H9 (cell line): ENCODE measurements at regions not wholly inside any gene's neighbourhood (a gene's known extent, or its start where the extent isn't known, plus 50 kb on each side); places are given as distances from the start of the nearest gene placed in this dataset.

Source experiments
- DNase-seq: peaks from one replicate; pipeline ENCODE4 v3.0.0-alpha.2; 2017
- H2AFZ ChIP-seq: one replicate; pipeline ENCODE4 v1.6.1; 2013; ENCODE audit warnings: mild to moderate bottlenecking, low read length, control low read depth, moderate library complexity
- H2AK5ac ChIP-seq: 2 replicates; pipeline ENCODE4 v1.6.1; 2013; ENCODE audit warnings: low read length, control low read depth, mixed read lengths; ENCODE audit not compliant: insufficient read length
- H2BK120ac ChIP-seq: one replicate; pipeline ENCODE4 v1.6.1; 2013; ENCODE audit warnings: low read depth, mild to moderate bottlenecking, low read length, control low read depth, inconsistent platforms; ENCODE audit not compliant: poor library complexity, severe bottlenecking
- H2BK12ac ChIP-seq: 2 replicates; pipeline ENCODE4 v1.6.1; 2013; ENCODE audit warnings: low read length, control low read depth, mixed read lengths, low read depth; ENCODE audit not compliant: insufficient read length
- H2BK15ac ChIP-seq: 2 replicates; pipeline ENCODE4 v1.6.1; 2013; ENCODE audit warnings: low read depth, low read length, control low read depth
- H2BK20ac ChIP-seq: one replicate; pipeline ENCODE4 v1.6.1; 2013; ENCODE audit warnings: low read depth, mild to moderate bottlenecking, low read length, control low read depth, inconsistent platforms; ENCODE audit not compliant: poor library complexity, severe bottlenecking
- H2BK5ac ChIP-seq: 2 replicates; pipeline ENCODE4 v1.6.1; 2013; ENCODE audit warnings: low read length, control low read depth, mixed read lengths; ENCODE audit not compliant: insufficient read length
- H3K14ac ChIP-seq: 2 replicates; pipeline ENCODE4 v1.6.1; 2013; ENCODE audit warnings: low read length, control low read depth; ENCODE audit not compliant: insufficient read depth
- H3K18ac ChIP-seq: 2 replicates; pipeline ENCODE4 v1.6.1; 2013; ENCODE audit warnings: low read depth, mild to moderate bottlenecking, mixed read lengths, low read length, control low read depth; ENCODE audit not compliant: insufficient read length
- H3K23ac ChIP-seq: 2 replicates; pipeline ENCODE4 v1.6.1; 2013; ENCODE audit warnings: low read length, control low read depth, mixed read lengths, low read depth; ENCODE audit not compliant: insufficient read length
- H3K23me2 ChIP-seq: 2 replicates; pipeline ENCODE4 v1.6.1; 2013; ENCODE audit warnings: low read depth, mild to moderate bottlenecking, mixed read lengths, low read length, control low read depth; ENCODE audit not compliant: insufficient read length, poor library complexity, severe bottlenecking
- H3K27ac ChIP-seq: 2 replicates; pipeline ENCODE4 v1.5.1; 2013; ENCODE audit warnings: low read length, control low read depth, mixed read lengths, low read depth; ENCODE audit not compliant: insufficient read length
- H3K27me3 ChIP-seq: 2 replicates; pipeline ENCODE4 v1.6.1; 2013; ENCODE audit warnings: low read length, control low read depth, inconsistent platforms; ENCODE audit not compliant: insufficient read depth
- H3K4ac ChIP-seq: 2 replicates; pipeline ENCODE4 v1.6.1; 2013; ENCODE audit warnings: low read depth, mild to moderate bottlenecking, control low read depth, inconsistent platforms, low read length, moderate library complexity
- H3K4me1 ChIP-seq: 2 replicates; pipeline ENCODE4 v1.6.1; 2013; ENCODE audit warnings: low read length, control low read depth, inconsistent platforms; ENCODE audit not compliant: insufficient read depth
- H3K4me2 ChIP-seq: 2 replicates; pipeline ENCODE4 v1.6.1; 2013; ENCODE audit warnings: low read length, control low read depth, mixed read lengths; ENCODE audit not compliant: insufficient read length, insufficient read depth
- H3K56ac ChIP-seq: 2 replicates; pipeline ENCODE4 v1.6.1; 2013; ENCODE audit warnings: low read depth, mild to moderate bottlenecking, mixed read lengths, low read length, control low read depth; ENCODE audit not compliant: insufficient read length
- H3K79me1 ChIP-seq: 2 replicates; pipeline ENCODE4 v1.6.1; 2013; ENCODE audit warnings: low read depth, mild to moderate bottlenecking, moderate library complexity, low read length, control low read depth, inconsistent platforms; ENCODE audit not compliant: insufficient read depth, poor library complexity, severe bottlenecking
- H3K79me2 ChIP-seq: 2 replicates; pipeline ENCODE4 v1.6.1; 2013; ENCODE audit warnings: low read length, control low read depth, inconsistent platforms; ENCODE audit not compliant: insufficient read depth
- H3K9ac ChIP-seq: 2 replicates; pipeline ENCODE4 v1.6.1; 2013; ENCODE audit warnings: low read length, control low read depth, mixed read lengths; ENCODE audit not compliant: insufficient read length; ENCODE audit errors: extremely low read depth
- H3K9me3 ChIP-seq: one replicate; pipeline ENCODE4 v1.6.1; 2013; ENCODE audit warnings: low read depth, low read length, inconsistent platforms; ENCODE audit not compliant: control insufficient read depth
- H3T11ph ChIP-seq: one replicate; pipeline ENCODE4 v1.6.1; 2013; ENCODE audit warnings: mild to moderate bottlenecking, low read length, control low read depth, inconsistent platforms
- H4K20me1 ChIP-seq: one replicate; pipeline ENCODE4 v1.6.1; 2013; ENCODE audit not compliant: control insufficient read depth, insufficient read length, insufficient read depth
- H4K5ac ChIP-seq: 2 replicates; pipeline ENCODE4 v1.6.1; 2013; ENCODE audit warnings: low read depth, mild to moderate bottlenecking, mixed read lengths, low read length, control low read depth; ENCODE audit not compliant: insufficient read length
- H4K8ac ChIP-seq: replicated peaks from 2 replicates; pipeline ENCODE4 v1.6.1; 2013; ENCODE audit warnings: low read length, control low read depth, mixed read lengths, low read depth; ENCODE audit not compliant: insufficient read length
- H4K91ac ChIP-seq: 2 replicates; pipeline ENCODE4 v1.6.1; 2013; ENCODE audit warnings: low read depth, mild to moderate bottlenecking, moderate library complexity, mixed read lengths, low read length, control low read depth; ENCODE audit not compliant: insufficient read length
- H3K27ac Mint-ChIP-seq, 3 experiments: 2 replicates in 2 of 3; 3 replicates in 1 of 3; pipeline ENCODE4 v1.8.0; 2020 to 2021; ENCODE audit warnings: mixed read lengths in 3 of 3, mild to moderate bottlenecking in 1 of 3, moderate library complexity in 1 of 3
- H3K27me3 Mint-ChIP-seq: 2 replicates; pipeline ENCODE4 v1.8.0; 2021; ENCODE audit warnings: low read depth, mild to moderate bottlenecking, moderate library complexity, mixed read lengths
- H3K36me3 Mint-ChIP-seq, 3 experiments: 2 replicates in 2 of 3; 3 replicates in 1 of 3; pipeline ENCODE4 v1.8.0; 2020 to 2021; ENCODE audit warnings: low read depth in 3 of 3, mixed read lengths in 3 of 3; ENCODE audit not compliant: insufficient read depth in 1 of 3
- H3K4me1 Mint-ChIP-seq, 2 experiments: 2 replicates each; pipeline ENCODE4 v1.8.0; 2020; ENCODE audit warnings: mixed read lengths in 2 of 2
- H3K4me3 Mint-ChIP-seq, 2 experiments: 2 replicates in 1 of 2; 3 replicates in 1 of 2; pipeline ENCODE4 v1.8.0; 2020 to 2021; ENCODE audit warnings: mild to moderate bottlenecking in 2 of 2, mixed read lengths in 2 of 2, moderate library complexity in 1 of 2
- H3K9me3 Mint-ChIP-seq, 2 experiments: 2 replicates in 1 of 2; 3 replicates in 1 of 2; pipeline ENCODE4 v1.8.0; 2020; ENCODE audit warnings: mild to moderate bottlenecking in 2 of 2, mixed read lengths in 2 of 2, moderate library complexity in 1 of 2
- WGBS: extraction: QIAGEN DNeasy Blood & Tissue Kit; methylation state at CpG from one replicate; pipeline ENCODE4 v1.1.7; 2013; ENCODE audit warnings: missing lambda C conversion rate, low lambda C conversion rate, mixed read lengths; ENCODE audit not compliant: insufficient read length; ENCODE audit errors: extremely low coverage; 5-methylcytosine and 5-hydroxymethylcytosine counted together
- TF ChIP-seq, protein P1 (sequence below): fragments of 200-600 bp; sonication (generic); conservative IDR thresholded peaks from 3 replicates; pipeline ENCODE4 v1.8.0; 2021; ENCODE audit warnings: antibody characterized with exemption, mild to moderate bottlenecking

DNA sequence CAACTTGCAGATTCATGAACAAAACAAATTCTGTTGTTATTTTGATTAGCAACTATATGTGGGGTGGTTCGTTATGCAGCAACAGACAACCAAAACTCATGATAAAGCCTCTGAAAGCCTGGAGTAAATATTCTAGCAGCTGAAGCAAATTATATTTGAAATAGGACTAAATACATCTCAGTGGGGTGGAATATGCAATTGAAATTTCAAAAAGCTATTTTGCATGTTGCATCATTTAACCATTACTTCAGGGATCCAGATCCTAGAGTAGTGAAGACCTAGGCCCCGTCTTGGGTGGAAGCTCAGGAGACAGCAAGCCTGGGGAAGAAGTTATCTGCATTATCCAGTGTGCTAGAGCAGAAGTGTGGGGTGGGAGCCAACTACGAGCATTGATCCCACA is 114.7 kb downstream of the PPM1A start:
- H3K79me1 ChIP-seq = no peaks in the 10 kb centered on the region
- no peak overlapping the region for H3K56ac ChIP-seq
- H3T11ph ChIP-seq = no peak overlapping the region
- no peak overlapping the region for H2AK5ac ChIP-seq
- Mint-ChIP-seq H3K36me3 (no peaks in the 10 kb centered on the region), H3K27ac (no peak overlapping the region; a peak in 1 of 7 replicates), H3K9me3 (no peaks in the 10 kb centered on the region; a peak in 1 of 5 replicates), H3K27me3 (no peaks in the 10 kb centered on the region), H3K4me3 (no peak overlapping the region), H3K4me1 (no peaks in the 10 kb centered on the region)
- H4K91ac ChIP-seq = no peak overlapping the region
- H2BK15ac ChIP-seq = no peak overlapping the region
- TF ChIP-seq, protein P1, sequence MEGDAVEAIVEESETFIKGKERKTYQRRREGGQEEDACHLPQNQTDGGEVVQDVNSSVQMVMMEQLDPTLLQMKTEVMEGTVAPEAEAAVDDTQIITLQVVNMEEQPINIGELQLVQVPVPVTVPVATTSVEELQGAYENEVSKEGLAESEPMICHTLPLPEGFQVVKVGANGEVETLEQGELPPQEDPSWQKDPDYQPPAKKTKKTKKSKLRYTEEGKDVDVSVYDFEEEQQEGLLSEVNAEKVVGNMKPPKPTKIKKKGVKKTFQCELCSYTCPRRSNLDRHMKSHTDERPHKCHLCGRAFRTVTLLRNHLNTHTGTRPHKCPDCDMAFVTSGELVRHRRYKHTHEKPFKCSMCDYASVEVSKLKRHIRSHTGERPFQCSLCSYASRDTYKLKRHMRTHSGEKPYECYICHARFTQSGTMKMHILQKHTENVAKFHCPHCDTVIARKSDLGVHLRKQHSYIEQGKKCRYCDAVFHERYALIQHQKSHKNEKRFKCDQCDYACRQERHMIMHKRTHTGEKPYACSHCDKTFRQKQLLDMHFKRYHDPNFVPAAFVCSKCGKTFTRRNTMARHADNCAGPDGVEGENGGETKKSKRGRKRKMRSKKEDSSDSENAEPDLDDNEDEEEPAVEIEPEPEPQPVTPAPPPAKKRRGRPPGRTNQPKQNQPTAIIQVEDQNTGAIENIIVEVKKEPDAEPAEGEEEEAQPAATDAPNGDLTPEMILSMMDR = no peak
- H3K4me1 ChIP-seq = no peaks in the 10 kb centered on the region
- H3K9me3 ChIP-seq = no peaks in the 10 kb centered on the region
- H3K9ac ChIP-seq = no peak overlapping the region
- H2AFZ ChIP-seq = no peak overlapping the region
- H3K27ac ChIP-seq = no peak overlapping the region
- H3K23me2 ChIP-seq = no peaks in the 10 kb centered on the region
- no peak overlapping the region for H3K4me2 ChIP-seq
- no peak overlapping the region for H2BK5ac ChIP-seq
- H2BK12ac ChIP-seq = no peak overlapping the region
- no peak for DNase-seq
- H3K23ac ChIP-seq = no peak overlapping the region
- WGBS = no CpG with 5 or more reads among the region's 3 CpGs
- no peak overlapping the region for H4K5ac ChIP-seq
- H3K4ac ChIP-seq = no peak overlapping the region
- no peaks in the 10 kb centered on the region for H3K27me3 ChIP-seq
- H3K14ac ChIP-seq = no peak overlapping the region
- no peak overlapping the region for H2BK20ac ChIP-seq
- no peaks in the 10 kb centered on the region for H4K20me1 ChIP-seq
- H3K18ac ChIP-seq = no peak overlapping the region
- H2BK120ac ChIP-seq = no peak overlapping the region
- H4K8ac ChIP-seq = no peak overlapping the region
- no peaks in the 10 kb centered on the region for H3K79me2 ChIP-seq
